SK-N-SH treated with all-trans-retinoic acid at 6 μM for 48 hours (cell line): ENCODE measurements at regions not wholly inside any gene's neighbourhood (a gene's known extent, or its start where the extent isn't known, plus 50 kb on each side); places are given as distances from the start of the nearest gene placed in this dataset.

Experiments
- ATAC-seq: fragments of 200-7000 bp; cut with Tn5 transposase; 3 replicates; pipeline ENCODE4 v1.9.1; 2020; ENCODE audit warnings: mild to moderate bottlenecking, moderate library complexity
- BACH2 ChIP-seq: fragments of 250-450 bp; sonication (Bioruptor Pico); IDR thresholded peaks from 2 replicates; pipeline ENCODE4 v1.9.0; 2021; ENCODE audit warnings: mild to moderate bottlenecking, borderline replicate concordance
- CSDC2 ChIP-seq: fragments of 250-450 bp; sonication (Bioruptor Pico); IDR thresholded peaks from 2 replicates; pipeline ENCODE4 v1.5.0; 2020; ENCODE audit warnings: mild to moderate bottlenecking, moderate library complexity
- ESRRG ChIP-seq: fragments of 250-450 bp; sonication (Bioruptor Pico); IDR thresholded peaks from 2 replicates; pipeline ENCODE4 v1.6.1; 2021; ENCODE audit warnings: mild to moderate bottlenecking
- GLIS3 ChIP-seq: fragments of 250-450 bp; sonication (Bioruptor Pico); IDR thresholded peaks from 2 replicates; pipeline ENCODE4 v1.5.0; 2020; ENCODE audit warnings: mild to moderate bottlenecking, moderate library complexity
- ISL1 ChIP-seq: fragments of 250-450 bp; sonication (Bioruptor Pico); IDR thresholded peaks from 2 replicates; pipeline ENCODE4 v2.1.2; 2022; ENCODE audit warnings: mild to moderate bottlenecking, moderate library complexity
- PPARA ChIP-seq: fragments of 250-450 bp; sonication (Bioruptor Pico); IDR thresholded peaks from 2 replicates; pipeline ENCODE4 v1.5.0; 2020; ENCODE audit warnings: mild to moderate bottlenecking, borderline replicate concordance
- RARB ChIP-seq: fragments of 250-450 bp; sonication (Bioruptor Pico); IDR thresholded peaks from 2 replicates; pipeline ENCODE4 v1.8.0; 2021; ENCODE audit warnings: mild to moderate bottlenecking, moderate library complexity
- SNAI2 ChIP-seq: fragments of 250-450 bp; sonication (Bioruptor Pico); IDR thresholded peaks from 2 replicates; pipeline ENCODE4 v1.5.0; 2020; ENCODE audit warnings: mild to moderate bottlenecking, moderate library complexity
- ZC3H10 ChIP-seq: fragments of 250-450 bp; sonication (Bioruptor Pico); IDR thresholded peaks from 2 replicates; pipeline ENCODE4 v1.5.1; 2021; ENCODE audit warnings: mild to moderate bottlenecking, moderate library complexity
- ZFP3 ChIP-seq: fragments of 250-450 bp; sonication (Bioruptor Pico); IDR thresholded peaks from 2 replicates; pipeline ENCODE4 v1.5.0; 2020; ENCODE audit warnings: mild to moderate bottlenecking, moderate library complexity
- ZFP30 ChIP-seq: fragments of 450-650 bp; formaldehyde crosslinking; IDR thresholded peaks from 2 replicates; pipeline ENCODE4 v1.5.0; 2022; ENCODE audit warnings: mild to moderate bottlenecking, moderate library complexity
- ZNF565 ChIP-seq: fragments of 450-650 bp; formaldehyde crosslinking; conservative IDR thresholded peaks from 2 replicates; pipeline ENCODE4 v1.5.0; 2020; ENCODE audit warnings: low read depth, mild to moderate bottlenecking, moderate library complexity
- ZNF70 ChIP-seq: fragments of 450-650 bp; formaldehyde crosslinking; IDR thresholded peaks from 2 replicates; pipeline ENCODE4 v1.5.0; 2020; ENCODE audit warnings: mild to moderate bottlenecking, moderate library complexity
- ZNF8 ChIP-seq: fragments of 450-650 bp; formaldehyde crosslinking; IDR thresholded peaks from 2 replicates; pipeline ENCODE4 v1.5.0; 2020; ENCODE audit warnings: mild to moderate bottlenecking, moderate library complexity
- TF ChIP-seq, protein P1 (sequence below): fragments of 250-450 bp; sonication (Bioruptor Pico); IDR thresholded peaks from 2 replicates; pipeline ENCODE4 v1.8.0; 2020; ENCODE audit warnings: mild to moderate bottlenecking, moderate library complexity, borderline replicate concordance
- TF ChIP-seq, protein P2 (sequence below): fragments of 250-450 bp; sonication (Bioruptor Pico); IDR thresholded peaks from 2 replicates; pipeline ENCODE4 v1.5.1; 2020; ENCODE audit warnings: low read depth, mild to moderate bottlenecking, moderate library complexity
- TF ChIP-seq, protein P3 (sequence below): fragments of 250-450 bp; sonication (Bioruptor Pico); IDR thresholded peaks from 2 replicates; pipeline ENCODE4 v1.8.0; 2021; ENCODE audit warnings: low read depth, mild to moderate bottlenecking, moderate library complexity, borderline replicate concordance
- TF ChIP-seq, protein P4 (sequence below): fragments of 250-450 bp; sonication (Bioruptor Pico); IDR thresholded peaks from 2 replicates; pipeline ENCODE4 v1.5.1; 2021; ENCODE audit warnings: mild to moderate bottlenecking, moderate library complexity
- TF ChIP-seq, protein P5 (sequence below): fragments of 250-450 bp; sonication (Bioruptor Pico); IDR thresholded peaks from 2 replicates; pipeline ENCODE4 v1.5.0; 2020; ENCODE audit warnings: mild to moderate bottlenecking, moderate library complexity

DNA sequence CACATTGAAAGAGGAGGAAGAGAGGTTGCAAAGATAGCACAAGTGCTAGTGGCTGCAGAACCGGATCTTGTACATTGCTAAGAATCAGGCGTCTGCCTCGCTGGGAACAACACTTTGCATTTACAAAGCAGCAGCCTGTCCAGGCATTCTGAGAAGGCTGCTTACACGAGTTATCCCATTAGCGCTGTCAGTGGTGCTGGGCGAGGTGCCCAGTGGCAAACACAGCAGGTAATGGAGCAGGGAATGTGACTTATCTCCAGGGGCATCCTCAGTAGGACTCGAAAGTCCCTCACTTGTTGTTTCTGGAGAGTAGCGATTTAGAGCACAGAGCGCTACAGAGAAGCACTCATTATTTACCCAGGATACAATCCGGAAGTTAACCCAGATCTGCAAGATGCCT, 209.6 kb downstream of the OLFM4 start:
- ATAC-seq: no peak
- TF ChIP-seq, protein P1, sequence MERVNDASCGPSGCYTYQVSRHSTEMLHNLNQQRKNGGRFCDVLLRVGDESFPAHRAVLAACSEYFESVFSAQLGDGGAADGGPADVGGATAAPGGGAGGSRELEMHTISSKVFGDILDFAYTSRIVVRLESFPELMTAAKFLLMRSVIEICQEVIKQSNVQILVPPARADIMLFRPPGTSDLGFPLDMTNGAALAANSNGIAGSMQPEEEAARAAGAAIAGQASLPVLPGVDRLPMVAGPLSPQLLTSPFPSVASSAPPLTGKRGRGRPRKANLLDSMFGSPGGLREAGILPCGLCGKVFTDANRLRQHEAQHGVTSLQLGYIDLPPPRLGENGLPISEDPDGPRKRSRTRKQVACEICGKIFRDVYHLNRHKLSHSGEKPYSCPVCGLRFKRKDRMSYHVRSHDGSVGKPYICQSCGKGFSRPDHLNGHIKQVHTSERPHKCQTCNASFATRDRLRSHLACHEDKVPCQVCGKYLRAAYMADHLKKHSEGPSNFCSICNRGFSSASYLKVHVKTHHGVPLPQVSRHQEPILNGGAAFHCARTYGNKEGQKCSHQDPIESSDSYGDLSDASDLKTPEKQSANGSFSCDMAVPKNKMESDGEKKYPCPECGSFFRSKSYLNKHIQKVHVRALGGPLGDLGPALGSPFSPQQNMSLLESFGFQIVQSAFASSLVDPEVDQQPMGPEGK (CRISPR knock-in tag): no peak
- TF ChIP-seq, protein P2, sequence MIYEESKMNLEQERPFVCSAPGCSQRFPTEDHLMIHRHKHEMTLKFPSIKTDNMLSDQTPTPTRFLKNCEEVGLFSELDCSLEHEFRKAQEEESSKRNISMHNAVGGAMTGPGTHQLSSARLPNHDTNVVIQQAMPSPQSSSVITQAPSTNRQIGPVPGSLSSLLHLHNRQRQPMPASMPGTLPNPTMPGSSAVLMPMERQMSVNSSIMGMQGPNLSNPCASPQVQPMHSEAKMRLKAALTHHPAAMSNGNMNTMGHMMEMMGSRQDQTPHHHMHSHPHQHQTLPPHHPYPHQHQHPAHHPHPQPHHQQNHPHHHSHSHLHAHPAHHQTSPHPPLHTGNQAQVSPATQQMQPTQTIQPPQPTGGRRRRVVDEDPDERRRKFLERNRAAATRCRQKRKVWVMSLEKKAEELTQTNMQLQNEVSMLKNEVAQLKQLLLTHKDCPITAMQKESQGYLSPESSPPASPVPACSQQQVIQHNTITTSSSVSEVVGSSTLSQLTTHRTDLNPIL (CRISPR knock-in tag): no peak
- no peak for TF ChIP-seq ZNF70
- no peak for TF ChIP-seq CSDC2 (CRISPR knock-in tag)
- no peak for TF ChIP-seq ZNF8 (CRISPR knock-in tag)
- TF ChIP-seq ZC3H10: no peak
- no peak for TF ChIP-seq ZFP3 (CRISPR knock-in tag)
- TF ChIP-seq ISL1: no peak
- no peak for TF ChIP-seq GLIS3 (CRISPR knock-in tag)
- TF ChIP-seq, protein P3, sequence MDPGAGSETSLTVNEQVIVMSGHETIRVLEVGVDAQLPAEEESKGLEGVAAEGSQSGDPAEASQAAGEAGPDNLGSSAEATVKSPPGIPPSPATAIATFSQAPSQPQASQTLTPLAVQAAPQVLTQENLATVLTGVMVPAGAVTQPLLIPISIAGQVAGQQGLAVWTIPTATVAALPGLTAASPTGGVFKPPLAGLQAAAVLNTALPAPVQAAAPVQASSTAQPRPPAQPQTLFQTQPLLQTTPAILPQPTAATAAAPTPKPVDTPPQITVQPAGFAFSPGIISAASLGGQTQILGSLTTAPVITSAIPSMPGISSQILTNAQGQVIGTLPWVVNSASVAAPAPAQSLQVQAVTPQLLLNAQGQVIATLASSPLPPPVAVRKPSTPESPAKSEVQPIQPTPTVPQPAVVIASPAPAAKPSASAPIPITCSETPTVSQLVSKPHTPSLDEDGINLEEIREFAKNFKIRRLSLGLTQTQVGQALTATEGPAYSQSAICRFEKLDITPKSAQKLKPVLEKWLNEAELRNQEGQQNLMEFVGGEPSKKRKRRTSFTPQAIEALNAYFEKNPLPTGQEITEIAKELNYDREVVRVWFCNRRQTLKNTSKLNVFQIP (CRISPR knock-in tag): no peak
- TF ChIP-seq, protein P4, sequence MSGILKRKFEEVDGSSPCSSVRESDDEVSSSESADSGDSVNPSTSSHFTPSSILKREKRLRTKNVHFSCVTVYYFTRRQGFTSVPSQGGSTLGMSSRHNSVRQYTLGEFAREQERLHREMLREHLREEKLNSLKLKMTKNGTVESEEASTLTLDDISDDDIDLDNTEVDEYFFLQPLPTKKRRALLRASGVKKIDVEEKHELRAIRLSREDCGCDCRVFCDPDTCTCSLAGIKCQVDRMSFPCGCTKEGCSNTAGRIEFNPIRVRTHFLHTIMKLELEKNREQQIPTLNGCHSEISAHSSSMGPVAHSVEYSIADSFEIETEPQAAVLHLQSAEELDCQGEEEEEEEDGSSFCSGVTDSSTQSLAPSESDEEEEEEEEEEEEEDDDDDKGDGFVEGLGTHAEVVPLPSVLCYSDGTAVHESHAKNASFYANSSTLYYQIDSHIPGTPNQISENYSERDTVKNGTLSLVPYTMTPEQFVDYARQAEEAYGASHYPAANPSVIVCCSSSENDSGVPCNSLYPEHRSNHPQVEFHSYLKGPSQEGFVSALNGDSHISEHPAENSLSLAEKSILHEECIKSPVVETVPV (CRISPR knock-in tag): no peak
- TF ChIP-seq BACH2: no peak
- no peak for TF ChIP-seq ZFP30 (CRISPR knock-in tag)
- TF ChIP-seq ZNF565: no peak
- TF ChIP-seq, protein P5, sequence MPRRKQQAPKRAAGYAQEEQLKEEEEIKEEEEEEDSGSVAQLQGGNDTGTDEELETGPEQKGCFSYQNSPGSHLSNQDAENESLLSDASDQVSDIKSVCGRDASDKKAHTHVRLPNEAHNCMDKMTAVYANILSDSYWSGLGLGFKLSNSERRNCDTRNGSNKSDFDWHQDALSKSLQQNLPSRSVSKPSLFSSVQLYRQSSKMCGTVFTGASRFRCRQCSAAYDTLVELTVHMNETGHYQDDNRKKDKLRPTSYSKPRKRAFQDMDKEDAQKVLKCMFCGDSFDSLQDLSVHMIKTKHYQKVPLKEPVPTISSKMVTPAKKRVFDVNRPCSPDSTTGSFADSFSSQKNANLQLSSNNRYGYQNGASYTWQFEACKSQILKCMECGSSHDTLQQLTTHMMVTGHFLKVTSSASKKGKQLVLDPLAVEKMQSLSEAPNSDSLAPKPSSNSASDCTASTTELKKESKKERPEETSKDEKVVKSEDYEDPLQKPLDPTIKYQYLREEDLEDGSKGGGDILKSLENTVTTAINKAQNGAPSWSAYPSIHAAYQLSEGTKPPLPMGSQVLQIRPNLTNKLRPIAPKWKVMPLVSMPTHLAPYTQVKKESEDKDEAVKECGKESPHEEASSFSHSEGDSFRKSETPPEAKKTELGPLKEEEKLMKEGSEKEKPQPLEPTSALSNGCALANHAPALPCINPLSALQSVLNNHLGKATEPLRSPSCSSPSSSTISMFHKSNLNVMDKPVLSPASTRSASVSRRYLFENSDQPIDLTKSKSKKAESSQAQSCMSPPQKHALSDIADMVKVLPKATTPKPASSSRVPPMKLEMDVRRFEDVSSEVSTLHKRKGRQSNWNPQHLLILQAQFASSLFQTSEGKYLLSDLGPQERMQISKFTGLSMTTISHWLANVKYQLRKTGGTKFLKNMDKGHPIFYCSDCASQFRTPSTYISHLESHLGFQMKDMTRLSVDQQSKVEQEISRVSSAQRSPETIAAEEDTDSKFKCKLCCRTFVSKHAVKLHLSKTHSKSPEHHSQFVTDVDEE (CRISPR knock-in tag): no peak
- no peak for TF ChIP-seq ESRRG (CRISPR knock-in tag)
- TF ChIP-seq, all 23 proteins: peak for 0

DNA sequence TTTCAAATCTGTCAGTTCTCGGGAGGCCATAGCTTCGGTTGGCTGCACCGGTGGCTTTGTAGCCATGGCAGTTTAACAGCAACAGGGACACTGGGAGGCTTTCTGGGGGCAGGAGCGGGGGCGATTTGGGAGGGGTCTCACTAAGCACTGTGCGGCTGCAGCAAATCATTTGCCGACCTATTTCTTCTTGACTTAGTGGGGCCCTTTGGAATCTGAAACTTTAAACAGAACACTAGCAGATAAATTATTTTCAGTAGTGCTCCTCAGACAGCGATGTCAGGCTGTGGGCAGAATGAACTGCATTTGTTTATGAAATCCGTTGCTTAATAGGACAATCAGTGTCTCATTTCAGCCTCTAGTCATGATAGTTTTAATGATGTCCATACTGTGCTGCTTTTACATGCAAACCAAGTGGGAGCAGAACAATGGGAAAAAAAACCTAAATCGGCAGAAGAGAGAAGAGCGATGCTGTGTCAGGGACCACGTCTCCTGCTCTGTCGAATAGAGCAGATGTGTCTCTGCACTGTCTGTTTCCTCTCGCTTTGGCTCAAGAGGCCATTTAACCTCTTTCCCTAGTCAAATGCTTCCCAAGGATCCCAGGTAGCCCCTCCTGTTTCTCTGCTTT, 211.9 kb downstream of the OLFM4 start:
- TF ChIP-seq, protein P3 (CRISPR knock-in tag): no peak
- TF ChIP-seq SNAI2 (CRISPR knock-in tag): no peak
- TF ChIP-seq PPARA: no peak
- TF ChIP-seq, protein P5 (CRISPR knock-in tag): no peak
- TF ChIP-seq, protein P2 (CRISPR knock-in tag): no peak
- no peak for TF ChIP-seq ZNF565
- TF ChIP-seq RARB (CRISPR knock-in tag): no peak
- TF ChIP-seq ZC3H10: no peak
- no peak for TF ChIP-seq ZNF70
- no peak for ATAC-seq
